IMR-90 (cell line): ENCODE measurements at regions not wholly inside any gene's neighbourhood (a gene's known extent, or its start where the extent isn't known, plus 50 kb on each side); places are given as distances from the start of the nearest gene placed in this dataset.

Source experiments
- ATAC-seq: fragments of 200-7000 bp; cut with Tn5 transposase; 2 replicates; pipeline ENCODE4 v1.9.1; 2020; ENCODE audit warnings: low read depth, mild to moderate bottlenecking, moderate library complexity
- BruUV-seq: library from RNA; stranded (reverse); fragments of 400-500 nt; replicated peaks from 2 replicates; lab custom pipeline; 2021; lab: Mats Ljungman, UMichigan
- CTCF ChIA-PET: fragments of 300-600 bp; formaldehyde crosslinking; extraction: SDS; loops from one replicate; lab custom pipeline; 2021; ENCODE audit warnings: antibody characterized with exemption; lab: Yijun Ruan, JAX
- POLR2A ChIA-PET: fragments of 300-600 bp; sonication (Branson Sonifier 250); formaldehyde crosslinking; loops from one replicate; lab custom pipeline; 2022; ENCODE audit warnings: antibody characterized with exemption; ENCODE audit not compliant: unreplicated experiment; lab: Charles Lee
- DNase-seq: peaks from one replicate; pipeline ENCODE4 v3.0.0; 2013
- H2AFZ ChIP-seq: replicated peaks from 2 replicates; pipeline ENCODE3; 2013; ENCODE audit warnings: low read length, mild to moderate bottlenecking; ENCODE audit not compliant: poor library complexity
- H2AK5ac ChIP-seq: 2 replicates; pipeline ENCODE4 v1.6.1; 2013; ENCODE audit warnings: low read depth, low read length, inconsistent platforms
- H2AK9ac ChIP-seq: replicated peaks from 2 replicates; pipeline ENCODE3; 2013; ENCODE audit warnings: mild to moderate bottlenecking, low read depth, low read length, moderate library complexity; ENCODE audit not compliant: poor library complexity
- H2BK120ac ChIP-seq: 2 replicates; pipeline ENCODE4 v1.6.1; 2013; ENCODE audit warnings: low read depth, low read length, inconsistent platforms
- H2BK15ac ChIP-seq: 3 replicates; pipeline ENCODE4 v1.6.1; 2013; ENCODE audit warnings: low read depth, low read length, inconsistent platforms
- H2BK20ac ChIP-seq: 2 replicates; pipeline ENCODE4 v1.6.1; 2013; ENCODE audit warnings: low read depth, mild to moderate bottlenecking, inconsistent platforms, low read length, moderate library complexity
- H2BK5ac ChIP-seq: 2 replicates; pipeline ENCODE4 v1.6.1; 2013; ENCODE audit warnings: mild to moderate bottlenecking, low read depth, low read length, inconsistent platforms; ENCODE audit not compliant: poor library complexity, severe bottlenecking
- H3K14ac ChIP-seq: replicated peaks from 2 replicates; pipeline ENCODE4 v1.6.1; 2013; ENCODE audit warnings: low read depth, low read length, inconsistent platforms
- H3K18ac ChIP-seq: 2 replicates; pipeline ENCODE4 v1.6.1; 2013; ENCODE audit warnings: low read depth, low read length, control low read depth
- H3K23ac ChIP-seq: 2 replicates; pipeline ENCODE4 v1.6.1; 2013; ENCODE audit warnings: low read depth, low read length, inconsistent platforms
- H3K27ac ChIP-seq: 2 replicates; pipeline ENCODE4 v1.5.1; 2013; ENCODE audit warnings: mild to moderate bottlenecking, control low read depth, low read length; ENCODE audit not compliant: insufficient read depth
- H3K27me3 ChIP-seq: 2 replicates; pipeline ENCODE4 v1.6.1; 2013; ENCODE audit warnings: low read length; ENCODE audit not compliant: control insufficient read depth, insufficient read depth
- H3K36me3 ChIP-seq: 2 replicates; pipeline ENCODE4 v1.6.1; 2013; ENCODE audit warnings: low read length, mixed read lengths; ENCODE audit not compliant: control insufficient read depth, insufficient read depth
- H3K4ac ChIP-seq: 2 replicates; pipeline ENCODE4 v1.6.1; 2013; ENCODE audit warnings: low read depth, low read length, inconsistent platforms
- H3K4me1 ChIP-seq: 2 replicates; pipeline ENCODE4 v1.6.1; 2013; ENCODE audit warnings: low read length, mixed read lengths; ENCODE audit not compliant: control insufficient read depth, insufficient read depth
- H3K4me2 ChIP-seq: 2 replicates; pipeline ENCODE4 v1.6.1; 2013; ENCODE audit warnings: low read depth, mild to moderate bottlenecking, control low read depth, low read length, moderate library complexity
- H3K4me3 ChIP-seq: 2 replicates; pipeline ENCODE4 v1.5.1; 2013; ENCODE audit warnings: low read depth, mild to moderate bottlenecking, control low read depth, low read length, moderate library complexity; ENCODE audit not compliant: insufficient read depth
- H3K56ac ChIP-seq: 2 replicates; pipeline ENCODE4 v1.6.1; 2013; ENCODE audit warnings: low read length, inconsistent platforms; ENCODE audit not compliant: insufficient read depth; ENCODE audit errors: extremely low read depth
- H3K79me1 ChIP-seq, 2 experiments: 2 replicates each; pipeline ENCODE4 v1.6.1; 2013; ENCODE audit warnings: low read length in 2 of 2, inconsistent platforms in 1 of 2, low read depth in 1 of 2
- H3K9ac ChIP-seq: 2 replicates; pipeline ENCODE4 v1.6.1; 2013; ENCODE audit warnings: low read depth, low read length, control low read depth
- H3K9me1 ChIP-seq: 2 replicates; pipeline ENCODE4 v1.6.1; 2013; ENCODE audit warnings: low read length, inconsistent platforms; ENCODE audit not compliant: insufficient read depth
- H3K9me3 ChIP-seq: 2 replicates; pipeline ENCODE4 v1.6.1; 2013; ENCODE audit warnings: low read length; ENCODE audit not compliant: control insufficient read depth, insufficient read depth
- H4K20me1 ChIP-seq: 2 replicates; pipeline ENCODE4 v1.6.1; 2013; ENCODE audit warnings: low read length, inconsistent platforms; ENCODE audit not compliant: insufficient read depth
- H4K5ac ChIP-seq: 2 replicates; pipeline ENCODE4 v1.6.1; 2013; ENCODE audit warnings: mild to moderate bottlenecking, low read depth, low read length, control low read depth
- H4K8ac ChIP-seq, 2 experiments: 2 replicates each; pipeline ENCODE4 v1.6.1; 2013; ENCODE audit warnings: low read depth in 2 of 2, low read length in 2 of 2, control low read depth in 1 of 2, inconsistent platforms in 1 of 2
- H4K91ac ChIP-seq: 2 replicates; pipeline ENCODE4 v1.6.1; 2013; ENCODE audit warnings: low read depth, low read length, inconsistent platforms; ENCODE audit not compliant: insufficient read depth
- BHLHE40 ChIP-seq: fragments of 150-350 bp; IDR thresholded peaks from 2 replicates; pipeline ENCODE4 v1.6.1; 2016; ENCODE audit warnings: mild to moderate bottlenecking, low read depth, low read length
- ELK1 ChIP-seq: fragments of 150-350 bp; IDR thresholded peaks from 2 replicates; pipeline ENCODE4 v1.6.1; 2016; ENCODE audit warnings: low read depth, mild to moderate bottlenecking, low read length, moderate library complexity, borderline replicate concordance
- MXI1 ChIP-seq: IDR thresholded peaks from 2 replicates; pipeline ENCODE4 v1.6.1; 2012; ENCODE audit warnings: low read depth, mild to moderate bottlenecking, low read length, moderate library complexity, borderline replicate concordance
- NFE2L2 ChIP-seq: fragments of 150-350 bp; IDR thresholded peaks from 2 replicates; pipeline ENCODE4 v1.6.1; 2016; ENCODE audit warnings: low read depth, mild to moderate bottlenecking, low read length
- POLR2A ChIP-seq: IDR thresholded peaks from 2 replicates; pipeline ENCODE4 v1.6.1; 2012; ENCODE audit warnings: mild to moderate bottlenecking, low read depth, low read length
- RCOR1 ChIP-seq: IDR thresholded peaks from 2 replicates; pipeline ENCODE4 v1.6.1; 2012; ENCODE audit warnings: mild to moderate bottlenecking, low read length, improper control_type of control experiment; ENCODE audit not compliant: insufficient replicate concordance
- SMC3 ChIP-seq: fragments of 150-350 bp; IDR thresholded peaks from 2 replicates; pipeline ENCODE4 v1.6.1; 2016; ENCODE audit warnings: low read depth, mild to moderate bottlenecking, antibody characterized with exemption, low read length, moderate library complexity
- USF2 ChIP-seq: fragments of 150-350 bp; IDR thresholded peaks from 2 replicates; pipeline ENCODE4 v1.6.1; 2017; ENCODE audit warnings: mild to moderate bottlenecking, antibody characterized with exemption, low read length, low read depth
- whole genome bisulfite sequencing, 2 experiments: methylation state at CpG; one replicate each; pipeline versions ENCODE4 v1.1.5 to v1.1.7; 2013; ENCODE audit warnings: missing lambda C conversion rate in 2 of 2; ENCODE audit not compliant: insufficient read length in 1 of 2; ENCODE audit errors: extremely low coverage in 2 of 2; 5-methylcytosine and 5-hydroxymethylcytosine counted together
- dilution Hi-C: fragments of 300-500 bp; cut with HindIII; formaldehyde crosslinking; loops from one replicate; pipeline ENCODE4 v1.14.3; 2018; ENCODE audit warnings: low sequenced_read_pairs; ENCODE audit not compliant: unreplicated experiment
- in situ Hi-C: fragments of 300-500 bp; cut with MboI; formaldehyde crosslinking; loops from 3 replicates; pipeline ENCODE4 v1.14.3; 2019; ENCODE audit warnings: low sequenced_read_pairs, inconsistent platforms, mixed read lengths
- intact Hi-C: fragments of 100-400 bp; cut with micrococcal nuclease; formaldehyde crosslinking; loops from 2 replicates; pipeline ENCODE4 v1.10.0; 2022

GRCh38 chr20:22374066-22374465 lies 210.3 kb downstream of the FOXA2 start:
- TF ChIP-seq SMC3 (no peak), MXI1 (no peak), POLR2A (no peak), BHLHE40 (no peak), USF2 (no peak), ELK1 (no peak), RCOR1 (no peak), NFE2L2 (no peak)
- ChIA-PET CTCF (no interaction called here), POLR2A (no interaction called here)
- dilution Hi-C loops: no loop called here
- H3K9me1 ChIP-seq: no peaks in the 10 kb centered on the region
- no peak overlapping the region for H2BK15ac ChIP-seq
- intact Hi-C loops: no loop called here
- H4K20me1 ChIP-seq: no peaks in the 10 kb centered on the region
- H3K23ac ChIP-seq: no peak overlapping the region
- no peaks in the 10 kb centered on the region for H3K27me3 ChIP-seq
- no peaks in the 10 kb centered on the region for H3K9me3 ChIP-seq
- no peaks in the 10 kb centered on the region for H3K4me1 ChIP-seq
- no peak overlapping the region for H2AK9ac ChIP-seq
- no peak for DNase-seq
- ATAC-seq: no peak
- no peak overlapping the region for H2BK120ac ChIP-seq
- H3K9ac ChIP-seq: no peak overlapping the region
- no peak overlapping the region for H2AK5ac ChIP-seq
- H3K56ac ChIP-seq: no peak overlapping the region
- H3K79me1 ChIP-seq: no peaks in the 10 kb centered on the region
- no peaks in the 10 kb centered on the region for H3K36me3 ChIP-seq
- BruUV-seq: no TSS peak
- no peak overlapping the region for H2BK20ac ChIP-seq
- H3K4me3 ChIP-seq: no peak overlapping the region
- no peak overlapping the region for H2BK5ac ChIP-seq
- H3K18ac ChIP-seq: no peak overlapping the region
- no peak overlapping the region for H4K8ac ChIP-seq
- H4K5ac ChIP-seq: no peak overlapping the region
- no peak overlapping the region for H3K27ac ChIP-seq
- no peak overlapping the region for H3K4ac ChIP-seq
- in situ Hi-C loops: no loop called here
- no CpG with 5 or more reads among the region's 3 CpGs for WGBS, 2 experiments
- H2AFZ ChIP-seq: no peak overlapping the region
- H3K14ac ChIP-seq: no peak overlapping the region
- H4K91ac ChIP-seq: no peak overlapping the region
- no peak overlapping the region for H3K4me2 ChIP-seq
